PC-3 (cell line): ENCODE measurements at regions not wholly inside any gene's neighbourhood (a gene's known extent, or its start where the extent isn't known, plus 50 kb on each side); places are given as distances from the start of the nearest gene placed in this dataset.

Experiments
- EZH2 ChIP-seq: fragments of 300-600 bp; sonication (generic); IDR thresholded peaks from one replicate; pipeline ENCODE4 v1.6.1; 2017; ENCODE audit warnings: antibody characterized with exemption, mild to moderate bottlenecking, low read length; ENCODE audit not compliant: unreplicated experiment
- TF ChIP-seq, protein P1 (sequence below): fragments of 300-600 bp; sonication (generic); conservative IDR thresholded peaks from 2 replicates; pipeline ENCODE4 v1.5.1; 2017; ENCODE audit warnings: antibody characterized with exemption, low read depth, mild to moderate bottlenecking, low read length

DNA sequence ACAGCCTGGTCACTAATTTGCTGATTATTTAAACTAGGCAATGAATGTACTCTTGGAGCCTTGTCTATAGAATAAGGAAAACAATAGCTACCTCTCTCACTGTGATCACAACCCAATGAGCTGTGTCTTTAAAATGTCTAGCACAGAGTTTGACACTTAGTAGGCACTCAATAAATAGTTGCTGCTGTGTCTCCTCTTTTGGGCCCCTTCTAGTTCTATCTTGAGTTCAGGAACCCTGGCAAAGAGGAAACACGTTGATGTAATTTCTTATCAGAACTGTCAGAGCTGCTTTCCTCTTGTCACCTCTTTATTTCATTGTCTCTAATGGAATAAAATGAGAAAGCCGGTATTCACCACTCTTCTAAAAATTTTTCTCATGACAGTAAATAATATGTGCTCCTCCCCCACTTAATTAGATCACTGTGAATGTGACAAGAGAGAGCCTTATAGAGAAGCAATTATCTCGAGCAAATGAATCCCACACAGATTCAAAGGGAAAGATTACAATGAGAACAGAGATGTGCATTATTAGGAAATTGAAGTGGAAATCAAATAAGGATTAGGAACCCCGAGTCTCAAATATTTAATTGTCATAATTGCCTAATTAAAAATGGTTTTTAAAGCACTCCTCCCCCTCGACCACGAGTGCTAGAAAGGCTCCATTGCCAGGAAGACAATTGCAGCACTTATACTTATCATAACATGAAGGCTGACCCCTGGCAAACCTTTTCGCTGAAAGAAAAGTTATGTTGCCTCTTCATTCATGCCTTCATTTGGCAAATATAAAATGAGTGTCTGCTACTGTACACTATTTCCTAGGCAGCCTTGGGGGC, 175.0 kb upstream of the BDNF start:
- TF ChIP-seq, protein P1, sequence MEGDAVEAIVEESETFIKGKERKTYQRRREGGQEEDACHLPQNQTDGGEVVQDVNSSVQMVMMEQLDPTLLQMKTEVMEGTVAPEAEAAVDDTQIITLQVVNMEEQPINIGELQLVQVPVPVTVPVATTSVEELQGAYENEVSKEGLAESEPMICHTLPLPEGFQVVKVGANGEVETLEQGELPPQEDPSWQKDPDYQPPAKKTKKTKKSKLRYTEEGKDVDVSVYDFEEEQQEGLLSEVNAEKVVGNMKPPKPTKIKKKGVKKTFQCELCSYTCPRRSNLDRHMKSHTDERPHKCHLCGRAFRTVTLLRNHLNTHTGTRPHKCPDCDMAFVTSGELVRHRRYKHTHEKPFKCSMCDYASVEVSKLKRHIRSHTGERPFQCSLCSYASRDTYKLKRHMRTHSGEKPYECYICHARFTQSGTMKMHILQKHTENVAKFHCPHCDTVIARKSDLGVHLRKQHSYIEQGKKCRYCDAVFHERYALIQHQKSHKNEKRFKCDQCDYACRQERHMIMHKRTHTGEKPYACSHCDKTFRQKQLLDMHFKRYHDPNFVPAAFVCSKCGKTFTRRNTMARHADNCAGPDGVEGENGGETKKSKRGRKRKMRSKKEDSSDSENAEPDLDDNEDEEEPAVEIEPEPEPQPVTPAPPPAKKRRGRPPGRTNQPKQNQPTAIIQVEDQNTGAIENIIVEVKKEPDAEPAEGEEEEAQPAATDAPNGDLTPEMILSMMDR, result no peak
- TF ChIP-seq EZH2, result no peak
